ENCODE measurements at regions not wholly inside any gene's neighbourhood (a gene's known extent, or its start where the extent isn't known, plus 50 kb on each side); places are given as distances from the start of the nearest gene placed in this dataset.

- no peak for DNase-seq (ENCODE audit: low read depth in 2 of 2, low spot score in 1 of 2)
Measured at GRCh38 chrX:16222151-16222550, 54.9 kb downstream of the MAGEB17 start.

GRCh38 chrX:16223385-16223784 lies 56.1 kb downstream of the MAGEB17 start:
- DNase-seq (ENCODE audit: low read depth in 2 of 2, low spot score in 1 of 2): no peak

GRCh38 chrX:16239211-16239610 lies 71.9 kb downstream of the MAGEB17 start:
- DNase-seq (ENCODE audit: low read depth in 2 of 2, low spot score in 1 of 2): no peak

DNA sequence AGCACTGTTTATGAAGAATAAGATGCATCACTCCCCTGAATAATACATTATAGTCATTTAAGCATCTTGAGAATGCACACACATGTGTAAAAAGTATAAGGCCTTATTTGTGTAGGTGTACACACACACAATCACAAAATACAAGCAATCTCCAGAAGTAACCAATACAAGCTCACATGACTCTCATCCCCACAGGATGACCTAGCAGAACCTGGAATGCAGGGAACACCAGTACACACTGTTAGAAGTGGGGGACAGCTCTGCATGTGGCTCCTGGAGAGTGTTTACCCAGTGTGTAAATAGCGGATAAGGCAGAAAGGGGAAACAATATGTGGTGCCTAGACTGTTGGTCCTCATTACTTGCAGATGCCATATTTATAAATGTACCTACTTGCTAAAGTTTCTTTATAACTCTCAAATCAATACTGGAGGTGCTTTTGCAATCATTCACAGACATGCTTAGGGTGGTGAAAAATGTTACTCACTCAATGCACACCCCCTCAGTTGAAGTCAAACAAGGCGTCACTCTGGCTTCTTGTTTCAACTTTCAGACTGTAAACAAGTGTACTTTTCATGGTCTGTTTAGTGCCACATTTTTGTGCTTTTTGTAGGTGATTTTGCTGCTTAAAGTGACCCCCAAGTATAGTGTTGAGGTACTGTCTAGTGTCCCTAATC lies 73.1 kb downstream of the MAGEB17 start:
- DNase-seq (ENCODE audit: low read depth in 2 of 2, low spot score in 1 of 2): no peak

DNA sequence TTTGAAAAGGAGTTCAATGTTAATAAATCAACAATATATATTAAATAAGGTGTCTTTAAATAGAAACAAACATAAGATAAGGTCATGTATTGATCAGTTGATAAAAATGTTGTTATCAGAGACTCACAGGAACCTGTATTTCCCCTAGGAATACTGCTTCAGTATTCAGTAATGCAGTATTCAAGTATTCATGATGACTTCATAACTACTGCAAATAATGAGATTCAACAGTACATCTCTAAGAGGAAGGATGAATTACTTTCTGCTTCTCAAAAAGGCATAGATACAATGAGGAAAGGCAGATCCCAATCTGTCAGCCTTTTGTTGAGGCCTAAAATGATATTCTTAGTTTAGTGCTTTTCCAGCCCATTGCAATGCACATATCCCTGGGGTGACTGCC lies 73.7 kb downstream of the MAGEB17 start:
- no peak for DNase-seq (ENCODE audit: low read depth in 2 of 2, low spot score in 1 of 2)

GRCh38 chrX:16250296-16250695 lies 83.0 kb downstream of the MAGEB17 start:
- no peak for DNase-seq (ENCODE audit: low read depth in 2 of 2, low spot score in 1 of 2)

GRCh38 chrX:16251782-16252181 lies 84.5 kb downstream of the MAGEB17 start:
- DNase-seq (ENCODE audit: low read depth in 2 of 2, low spot score in 1 of 2): no peak

DNA sequence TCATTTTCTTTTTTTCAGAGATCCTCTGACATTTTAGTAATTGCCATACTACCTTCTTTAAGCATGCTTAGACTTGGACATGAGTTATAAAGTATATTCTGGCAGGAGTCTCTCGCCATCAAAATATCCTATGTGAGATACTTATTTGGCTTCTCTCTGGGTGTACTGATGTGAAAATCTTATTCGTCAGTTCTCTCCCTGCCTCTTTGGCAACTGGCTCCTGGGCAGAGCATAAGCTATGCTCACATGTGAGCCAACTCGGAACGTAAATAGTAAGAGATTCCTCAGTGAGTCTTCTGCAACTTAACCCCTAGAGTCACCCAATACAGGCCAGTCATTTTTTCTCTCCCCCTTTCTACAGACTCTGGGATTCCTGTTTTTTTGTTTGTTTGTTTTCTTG lies 91.6 kb downstream of the MAGEB17 start:
- no peak for DNase-seq (ENCODE audit: low read depth in 2 of 2, low spot score in 1 of 2)

- DNase-seq (ENCODE audit: low read depth in 2 of 2, low spot score in 1 of 2): no peak
Measured at GRCh38 chrX:16267431-16267830, 100.2 kb downstream of the MAGEB17 start.

DNA sequence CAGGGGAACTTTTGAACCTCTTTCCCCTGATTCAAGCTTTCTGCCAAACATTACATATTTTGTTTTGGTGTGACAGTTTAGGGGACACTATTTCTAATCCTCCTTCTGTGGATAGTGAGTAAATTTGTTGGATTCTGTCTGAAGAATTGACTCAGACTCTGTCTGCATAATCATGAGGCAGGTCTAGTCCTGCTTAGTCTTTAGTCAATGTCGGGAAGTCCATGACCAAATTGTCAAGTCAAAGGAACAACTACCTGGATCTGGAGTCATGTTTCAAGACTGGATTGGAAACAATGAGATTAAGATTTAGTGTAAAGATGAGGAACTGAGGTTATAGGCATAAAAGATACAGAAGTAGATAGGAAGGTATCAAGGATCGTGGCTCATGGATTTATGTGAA lies 100.9 kb downstream of the MAGEB17 start:
- no peak for DNase-seq (ENCODE audit: low read depth in 2 of 2, low spot score in 1 of 2)

GRCh38 chrX:16278927-16279326 lies 111.6 kb downstream of the MAGEB17 start:
- DNase-seq (ENCODE audit: low read depth in 2 of 2, low spot score in 1 of 2): no peak

- no peak for DNase-seq (ENCODE audit: low read depth in 2 of 2, low spot score in 1 of 2)
Measured at GRCh38 chrX:16282209-16282608, 114.9 kb downstream of the MAGEB17 start.

- DNase-seq (ENCODE audit: low read depth in 2 of 2, low spot score in 1 of 2): no peak
Measured at GRCh38 chrX:16284842-16285241, 117.6 kb downstream of the MAGEB17 start.

DNA sequence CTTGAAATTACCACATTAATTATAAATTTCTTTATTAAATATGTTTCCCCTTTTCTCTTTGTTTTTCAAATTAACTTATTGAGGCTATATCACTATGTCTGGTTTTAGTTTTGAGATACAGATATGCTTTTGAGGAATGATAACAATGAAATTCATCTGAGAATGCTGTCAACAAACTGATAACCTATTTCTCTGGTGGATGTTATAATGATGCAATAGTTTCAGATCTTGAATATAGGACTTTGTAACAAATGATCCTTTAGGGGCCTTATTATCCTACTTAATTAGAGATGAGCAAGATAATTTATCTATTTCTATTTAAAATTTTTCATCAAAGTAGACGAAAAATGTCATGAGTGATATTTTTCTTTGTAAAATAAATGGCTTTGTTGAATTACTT lies 123.7 kb downstream of the MAGEB17 start:
- DNase-seq (ENCODE audit: low read depth in 2 of 2, low spot score in 1 of 2): no peak

GRCh38 chrX:16300831-16301230 lies 133.6 kb downstream of the MAGEB17 start:
- DNase-seq (ENCODE audit: low read depth in 2 of 2, low spot score in 1 of 2): no peak

- DNase-seq (ENCODE audit: low read depth in 2 of 2, low spot score in 1 of 2): no peak
Measured at GRCh38 chrX:16304751-16305150, 137.5 kb downstream of the MAGEB17 start.

DNA sequence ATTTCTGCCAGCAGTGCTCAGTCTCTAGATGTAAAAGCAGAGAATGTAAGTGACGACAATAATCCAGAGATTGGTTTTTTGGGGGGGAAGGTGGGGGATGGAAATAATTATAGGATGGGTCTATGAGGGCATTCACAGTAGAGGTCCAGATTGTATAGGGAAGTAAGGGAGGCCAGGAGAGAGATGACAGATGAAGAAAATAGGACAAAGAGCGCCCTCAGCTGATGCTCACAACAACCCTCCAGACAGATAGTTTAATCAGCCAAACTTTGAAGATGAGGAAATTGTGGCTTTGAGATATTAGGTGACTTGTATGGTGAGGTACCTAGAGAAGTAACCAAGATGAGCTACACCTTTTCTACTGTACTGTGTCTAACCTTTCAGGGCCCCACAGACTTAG lies 137.9 kb downstream of the MAGEB17 start:
- no peak for DNase-seq (ENCODE audit: low read depth in 2 of 2, low spot score in 1 of 2)

GRCh38 chrX:16307950-16308349 lies 140.7 kb downstream of the MAGEB17 start:
- DNase-seq (ENCODE audit: low read depth in 2 of 2, low spot score in 1 of 2): no peak

GRCh38 chrX:16308773-16309172 lies 141.5 kb downstream of the MAGEB17 start:
- DNase-seq (ENCODE audit: low read depth in 2 of 2, low spot score in 1 of 2): no peak

- DNase-seq (ENCODE audit: low read depth in 2 of 2, low spot score in 1 of 2): no peak
Measured at GRCh38 chrX:16310326-16310725, 143.0 kb downstream of the MAGEB17 start.

DNA sequence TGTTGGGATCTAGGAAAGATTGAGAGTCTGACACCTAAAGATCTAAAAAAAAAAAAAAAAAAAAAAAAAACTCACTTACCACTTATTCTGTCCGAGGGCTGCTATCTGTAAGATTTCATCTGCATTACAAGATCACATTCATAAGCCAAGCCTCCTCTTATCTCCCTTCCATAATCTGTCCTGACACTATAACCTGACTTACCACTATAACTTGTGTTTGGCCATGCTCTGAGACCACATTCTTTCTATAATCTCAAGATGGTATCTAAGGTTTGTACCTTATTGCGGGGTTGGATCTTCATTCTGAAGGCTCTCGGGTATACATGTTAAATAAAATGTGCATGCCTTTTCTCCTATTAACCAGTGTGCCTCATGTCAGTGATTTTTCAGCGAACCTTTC lies 144.4 kb downstream of the MAGEB17 start:
- DNase-seq (ENCODE audit: low read depth in 2 of 2, low spot score in 1 of 2): no peak

GRCh38 chrX:16312761-16313623 lies 145.7 kb downstream of the MAGEB17 start:
- DNase-seq (ENCODE audit: low read depth in 2 of 2, low spot score in 1 of 2): no peak

GRCh38 chrX:16316331-16316730 lies 149.1 kb downstream of the MAGEB17 start:
- no peak for DNase-seq (ENCODE audit: low read depth in 2 of 2, low spot score in 1 of 2)
